ENCODE measurements at regions not wholly inside any gene's neighbourhood (a gene's known extent, or its start where the extent isn't known, plus 50 kb on each side); places are given as distances from the start of the nearest gene placed in this dataset.

DNA sequence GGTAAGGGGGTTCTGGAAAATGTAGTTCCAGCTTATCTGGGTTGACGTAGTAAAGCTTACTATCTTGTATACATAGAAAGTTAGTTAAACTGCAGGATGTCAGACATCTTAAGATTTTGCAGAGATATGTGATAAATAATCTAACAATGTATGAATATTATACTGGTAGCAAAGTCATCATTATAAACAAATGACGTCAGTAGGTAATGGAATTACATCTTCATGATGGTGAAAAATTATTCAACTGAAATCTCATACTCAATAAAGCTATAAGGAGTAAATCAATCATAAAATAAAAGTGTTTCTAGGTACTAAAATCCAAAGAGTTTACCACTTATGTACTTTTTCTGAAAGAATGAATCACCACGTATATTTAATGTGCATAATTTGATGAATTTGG, 217.3 kb upstream of the CDH10 start:
- TF ChIP-seq, protein P1, sequence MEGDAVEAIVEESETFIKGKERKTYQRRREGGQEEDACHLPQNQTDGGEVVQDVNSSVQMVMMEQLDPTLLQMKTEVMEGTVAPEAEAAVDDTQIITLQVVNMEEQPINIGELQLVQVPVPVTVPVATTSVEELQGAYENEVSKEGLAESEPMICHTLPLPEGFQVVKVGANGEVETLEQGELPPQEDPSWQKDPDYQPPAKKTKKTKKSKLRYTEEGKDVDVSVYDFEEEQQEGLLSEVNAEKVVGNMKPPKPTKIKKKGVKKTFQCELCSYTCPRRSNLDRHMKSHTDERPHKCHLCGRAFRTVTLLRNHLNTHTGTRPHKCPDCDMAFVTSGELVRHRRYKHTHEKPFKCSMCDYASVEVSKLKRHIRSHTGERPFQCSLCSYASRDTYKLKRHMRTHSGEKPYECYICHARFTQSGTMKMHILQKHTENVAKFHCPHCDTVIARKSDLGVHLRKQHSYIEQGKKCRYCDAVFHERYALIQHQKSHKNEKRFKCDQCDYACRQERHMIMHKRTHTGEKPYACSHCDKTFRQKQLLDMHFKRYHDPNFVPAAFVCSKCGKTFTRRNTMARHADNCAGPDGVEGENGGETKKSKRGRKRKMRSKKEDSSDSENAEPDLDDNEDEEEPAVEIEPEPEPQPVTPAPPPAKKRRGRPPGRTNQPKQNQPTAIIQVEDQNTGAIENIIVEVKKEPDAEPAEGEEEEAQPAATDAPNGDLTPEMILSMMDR (IDR thresholded peaks at IDR 0.05): no peak
- TF ChIP-seq POLR2A (IDR thresholded peaks at IDR 0.05): no peak

Measured in lower leg skin (tissue), 3 donors.